ENCODE measurements at regions not wholly inside any gene's neighbourhood (a gene's known extent, or its start where the extent isn't known, plus 50 kb on each side); places are given as distances from the start of the nearest gene placed in this dataset.
A peak's percentile ranks its signal among the peaks of the same experiment; 100 is the strongest.

DNA sequence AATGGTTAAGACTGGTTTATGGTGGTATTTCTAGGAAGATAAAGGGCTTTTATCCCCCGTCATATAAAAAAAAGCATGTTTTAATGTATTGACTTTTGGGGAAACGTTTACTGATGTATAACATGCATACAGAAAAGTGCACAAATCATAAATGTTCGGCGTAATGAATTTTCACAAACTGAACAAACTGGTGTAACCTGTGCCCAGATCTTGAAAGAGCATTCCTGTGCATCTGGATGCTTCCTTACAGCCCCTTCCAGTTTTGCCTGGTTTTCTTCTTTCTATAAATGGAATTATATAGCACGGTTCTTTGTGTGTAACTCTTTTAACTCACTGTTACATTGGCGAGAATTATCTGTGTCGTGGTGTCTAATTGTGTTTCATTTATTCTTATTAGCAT, 693.8 kb upstream of the TBX3 start:
- in situ Hi-C loops (cut with HindIII; ENCODE audit: low sequenced_read_pairs) = no loop called here
- TF ChIP-seq, protein P1, sequence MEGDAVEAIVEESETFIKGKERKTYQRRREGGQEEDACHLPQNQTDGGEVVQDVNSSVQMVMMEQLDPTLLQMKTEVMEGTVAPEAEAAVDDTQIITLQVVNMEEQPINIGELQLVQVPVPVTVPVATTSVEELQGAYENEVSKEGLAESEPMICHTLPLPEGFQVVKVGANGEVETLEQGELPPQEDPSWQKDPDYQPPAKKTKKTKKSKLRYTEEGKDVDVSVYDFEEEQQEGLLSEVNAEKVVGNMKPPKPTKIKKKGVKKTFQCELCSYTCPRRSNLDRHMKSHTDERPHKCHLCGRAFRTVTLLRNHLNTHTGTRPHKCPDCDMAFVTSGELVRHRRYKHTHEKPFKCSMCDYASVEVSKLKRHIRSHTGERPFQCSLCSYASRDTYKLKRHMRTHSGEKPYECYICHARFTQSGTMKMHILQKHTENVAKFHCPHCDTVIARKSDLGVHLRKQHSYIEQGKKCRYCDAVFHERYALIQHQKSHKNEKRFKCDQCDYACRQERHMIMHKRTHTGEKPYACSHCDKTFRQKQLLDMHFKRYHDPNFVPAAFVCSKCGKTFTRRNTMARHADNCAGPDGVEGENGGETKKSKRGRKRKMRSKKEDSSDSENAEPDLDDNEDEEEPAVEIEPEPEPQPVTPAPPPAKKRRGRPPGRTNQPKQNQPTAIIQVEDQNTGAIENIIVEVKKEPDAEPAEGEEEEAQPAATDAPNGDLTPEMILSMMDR (IDR thresholded peaks at IDR 0.05; ENCODE audit: low read depth, low read length) = no peak

DNA sequence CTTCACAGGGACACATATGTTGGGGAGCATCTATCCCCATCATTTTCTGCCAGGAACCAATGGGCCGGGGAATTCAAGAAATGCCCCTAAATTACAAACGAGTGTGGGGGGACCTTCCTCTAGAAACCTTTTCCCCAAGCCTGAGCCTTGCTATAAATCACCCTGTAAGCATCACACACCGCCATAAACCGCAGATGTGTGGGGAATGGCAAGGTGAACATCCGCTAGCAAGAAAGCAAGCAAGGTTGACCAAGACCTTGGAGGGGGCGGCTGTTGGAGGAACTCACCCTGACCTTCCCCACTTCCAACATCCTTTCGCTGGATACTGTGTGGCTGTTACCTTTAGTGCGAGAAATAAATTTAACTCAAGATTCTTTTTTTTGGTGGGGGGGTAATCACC, 693.3 kb upstream of the TBX3 start:
- no peak for DNase-seq (ENCODE audit: low read depth, low spot score)
- in situ Hi-C loops (cut with HindIII; ENCODE audit: low sequenced_read_pairs) = no loop called here
- no peak overlapping the region for H3K4me3 ChIP-seq (ENCODE audit: low read depth, low read length)
- TF ChIP-seq, protein P1 (IDR thresholded peaks at IDR 0.05; ENCODE audit: low read depth, low read length) = no peak

More for the DNA sequence above, 693.8 kb upstream of the TBX3 start:
- no peak for DNase-seq (ENCODE audit: low read depth, low spot score)
- H3K4me3 ChIP-seq (ENCODE audit: low read depth, low read length) = no peak overlapping the region

DNA sequence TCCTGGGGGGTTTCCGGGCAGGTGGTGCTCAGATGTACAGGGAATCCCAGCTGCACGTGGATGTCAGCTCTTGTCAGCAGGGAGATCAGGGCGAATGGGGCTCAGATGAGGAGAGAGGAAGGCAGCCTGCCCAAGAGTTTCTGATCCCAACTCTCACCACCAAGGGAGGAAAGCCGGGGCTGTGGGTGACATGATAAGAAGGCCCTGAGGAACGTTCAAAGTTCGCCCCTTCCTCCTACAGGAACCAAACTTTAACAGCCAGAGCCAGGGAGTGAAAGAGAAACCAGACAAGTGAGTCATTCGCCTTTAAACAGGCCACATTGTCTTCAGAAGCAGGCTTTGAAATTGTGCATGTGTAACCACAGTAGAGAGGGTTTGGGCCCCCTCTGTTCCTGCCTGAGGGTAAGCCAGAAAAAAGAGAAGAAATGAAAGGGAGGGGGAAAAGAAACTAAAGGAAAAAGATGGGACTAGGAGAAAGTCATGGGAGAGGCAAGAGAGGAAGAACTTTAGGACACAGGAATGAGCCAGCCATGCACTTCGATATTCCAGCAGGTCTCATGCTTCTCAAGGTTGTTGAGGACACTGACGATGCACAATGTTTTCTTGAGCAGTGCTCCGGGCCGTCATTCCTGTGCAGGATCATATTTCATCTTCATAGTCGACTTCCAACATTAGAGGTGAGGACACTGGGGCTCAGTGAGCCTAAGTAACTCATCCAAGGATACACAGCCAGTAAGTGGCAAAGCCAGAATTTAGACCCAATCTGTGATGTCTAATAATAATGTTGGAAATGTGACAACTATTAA, 691.4 kb upstream of the TBX3 start:
- no peak overlapping the region for H3K4me3 ChIP-seq (ENCODE audit: low read depth, low read length)
- DNase-seq (ENCODE audit: low read depth, low spot score) = peak; percentile 82
- in situ Hi-C loops (cut with HindIII; ENCODE audit: low sequenced_read_pairs) = no loop called here
- TF ChIP-seq, protein P1 (IDR thresholded peaks at IDR 0.05; ENCODE audit: low read depth, low read length) = no peak

DNA sequence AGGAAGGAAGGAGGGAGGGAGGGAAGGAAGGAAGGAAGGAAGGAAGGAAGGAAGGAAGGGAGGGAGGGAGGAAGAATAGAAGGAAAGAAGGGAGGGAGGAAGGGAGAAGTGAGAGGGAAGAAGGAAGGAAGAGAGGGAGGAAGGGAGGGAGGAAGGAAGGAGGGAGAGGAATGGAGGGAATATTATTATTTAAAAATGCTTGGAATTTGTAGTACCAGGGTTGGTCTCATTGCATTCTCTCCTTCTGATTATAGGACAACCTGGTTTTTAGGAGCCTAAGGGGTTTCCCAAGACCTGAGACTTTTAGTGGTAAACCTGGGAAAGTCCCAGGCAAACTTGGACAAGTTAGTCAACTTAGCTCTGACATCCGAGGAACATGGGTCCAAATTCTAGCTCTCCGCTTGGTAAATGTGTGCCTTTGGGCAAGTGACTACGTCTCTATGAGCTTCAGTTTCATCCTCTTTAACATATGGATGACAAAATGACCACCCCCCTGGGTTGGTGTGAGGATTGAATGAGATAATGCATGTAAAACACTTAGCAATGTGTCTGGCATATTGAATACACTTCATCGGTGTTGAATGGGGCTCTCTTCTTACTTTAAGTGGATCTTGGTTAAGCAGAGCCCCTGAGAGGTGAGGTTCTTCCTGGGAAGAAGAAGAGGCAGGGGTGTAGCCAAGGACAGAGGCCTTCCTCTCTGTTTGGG, 690.7 kb upstream of the TBX3 start:
- no peak for DNase-seq (ENCODE audit: low read depth, low spot score)
- no peak overlapping the region for H3K4me3 ChIP-seq (ENCODE audit: low read depth, low read length)
- TF ChIP-seq, protein P1 (IDR thresholded peaks at IDR 0.05; ENCODE audit: low read depth, low read length) = no peak
- in situ Hi-C loops (cut with HindIII; ENCODE audit: low sequenced_read_pairs) = no loop called here

DNA sequence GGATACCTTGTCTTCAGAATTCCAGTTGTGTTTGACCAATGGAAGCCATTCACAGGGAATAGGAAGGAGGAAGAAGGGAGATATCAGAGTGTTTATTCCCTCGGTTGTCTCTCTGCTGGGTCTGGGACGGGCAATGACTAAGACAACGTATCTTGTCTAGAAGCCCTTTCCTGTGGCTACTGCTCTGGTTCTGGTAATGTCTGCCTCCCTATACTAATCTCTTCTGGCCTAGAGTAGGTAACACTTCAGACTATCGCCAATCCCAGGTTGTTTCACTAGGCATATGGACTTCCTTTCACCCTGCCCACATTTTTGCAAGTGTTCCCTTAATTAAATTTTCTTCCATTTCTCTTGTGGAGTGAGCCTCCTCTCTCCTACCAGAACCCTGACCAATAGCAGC, 687.7 kb upstream of the TBX3 start:
- no peak overlapping the region for H3K4me3 ChIP-seq (ENCODE audit: low read depth, low read length)
- TF ChIP-seq, protein P1 (IDR thresholded peaks at IDR 0.05; ENCODE audit: low read depth, low read length) = no peak
- no peak for DNase-seq (ENCODE audit: low read depth, low spot score)
- in situ Hi-C loops (cut with HindIII; ENCODE audit: low sequenced_read_pairs) = no loop called here

DNA sequence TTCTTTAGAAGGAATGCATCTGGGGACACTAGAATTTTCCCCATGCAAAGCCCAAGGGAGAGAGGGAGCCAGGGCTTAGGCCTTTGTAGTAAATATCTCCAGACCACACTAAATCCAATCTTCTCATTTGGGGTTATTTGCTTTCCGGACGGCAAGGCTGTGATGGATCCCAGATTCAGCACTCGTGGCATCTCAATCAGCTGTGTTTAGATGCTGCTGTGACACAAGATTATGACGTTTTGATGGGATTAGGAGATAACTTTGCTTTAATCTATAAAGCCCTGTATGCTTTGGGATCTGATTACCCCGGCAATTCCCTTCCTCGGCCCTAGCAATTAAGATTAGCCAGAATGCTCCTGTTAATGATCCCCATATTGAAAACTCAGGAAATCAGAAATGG, 686.7 kb upstream of the TBX3 start:
- no peak overlapping the region for H3K4me3 ChIP-seq (ENCODE audit: low read depth, low read length)
- in situ Hi-C loops (cut with HindIII; ENCODE audit: low sequenced_read_pairs) = no loop called here
- TF ChIP-seq, protein P1 (IDR thresholded peaks at IDR 0.05; ENCODE audit: low read depth, low read length) = no peak

More for the DNA sequence above, 686.7 kb upstream of the TBX3 start:
- no peak for DNase-seq (ENCODE audit: low read depth, low spot score)

Data from astrocyte of the spinal cord (primary cell).